HG02885 (cell line): ENCODE measurements at regions not wholly inside any gene's neighbourhood (a gene's known extent, or its start where the extent isn't known, plus 50 kb on each side); places are given as distances from the start of the nearest gene placed in this dataset.

ENCODE experiments used
- ATAC-seq: cut with Tn5 transposase; IDR thresholded peaks from one replicate; pipeline ENCODE4 v1.9.1; 2021; ENCODE audit warnings: mild to moderate bottlenecking; ENCODE audit not compliant: unreplicated experiment, poor library complexity

GRCh38 chr7:97578225-97578624, 153.7 kb upstream of the TAC1 start:
- no peak for ATAC-seq

- no peak for ATAC-seq
Observed at GRCh38 chr7:97580205-97580604, 151.7 kb upstream of the TAC1 start.

DNA sequence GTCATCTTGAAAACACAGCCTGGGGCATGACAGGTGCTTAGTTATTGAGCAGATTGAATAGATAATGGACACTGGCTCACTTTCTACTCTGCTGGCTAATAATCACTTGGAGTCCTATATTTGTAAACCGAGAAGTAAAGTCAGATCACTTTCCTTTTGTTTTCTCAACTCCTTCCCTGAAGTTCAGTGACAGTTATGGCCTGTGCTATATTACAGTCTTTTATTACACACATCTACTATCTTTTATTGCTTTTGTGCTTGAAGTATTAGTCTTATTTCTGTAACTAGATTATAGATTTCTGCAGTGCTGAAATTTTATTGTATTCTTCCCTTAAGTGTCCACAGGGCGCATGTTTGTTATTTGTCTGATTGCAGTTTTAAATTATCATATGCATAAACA, 136.4 kb upstream of the TAC1 start:
- ATAC-seq: no peak

- peak; percentile 56 for ATAC-seq
Observed at GRCh38 chr7:97601931-97602457, 129.9 kb upstream of the TAC1 start.

GRCh38 chr7:97620495-97620894, 111.4 kb upstream of the TAC1 start:
- no peak for ATAC-seq

GRCh38 chr7:97623333-97623732, 108.6 kb upstream of the TAC1 start:
- ATAC-seq: peak; percentile 96

- ATAC-seq: no peak
Observed at GRCh38 chr7:97630116-97630515, 101.8 kb upstream of the TAC1 start.

DNA sequence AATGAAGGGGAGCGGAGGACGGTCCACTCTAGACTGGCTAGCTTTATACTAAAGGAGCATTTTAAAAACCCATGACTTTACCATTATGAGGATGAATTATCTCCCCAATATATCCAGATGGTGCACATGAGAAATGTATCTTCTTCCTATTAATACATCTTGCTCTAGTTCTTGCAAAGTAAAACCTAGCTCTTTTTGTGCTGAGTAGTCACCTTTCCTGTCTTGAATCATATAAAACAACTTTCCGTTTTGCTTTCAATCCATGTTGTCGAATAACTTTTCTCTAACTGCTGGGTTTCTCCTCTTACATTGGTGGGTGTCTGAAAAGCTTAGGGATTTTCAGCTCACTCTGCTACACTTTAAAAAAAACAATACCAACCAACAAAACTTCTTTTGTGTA, 96.3 kb upstream of the TAC1 start:
- no peak for ATAC-seq

- no peak for ATAC-seq
Observed at GRCh38 chr7:97639036-97639435, 92.8 kb upstream of the TAC1 start.

GRCh38 chr7:97659363-97660045, 72.4 kb upstream of the TAC1 start:
- no peak for ATAC-seq

DNA sequence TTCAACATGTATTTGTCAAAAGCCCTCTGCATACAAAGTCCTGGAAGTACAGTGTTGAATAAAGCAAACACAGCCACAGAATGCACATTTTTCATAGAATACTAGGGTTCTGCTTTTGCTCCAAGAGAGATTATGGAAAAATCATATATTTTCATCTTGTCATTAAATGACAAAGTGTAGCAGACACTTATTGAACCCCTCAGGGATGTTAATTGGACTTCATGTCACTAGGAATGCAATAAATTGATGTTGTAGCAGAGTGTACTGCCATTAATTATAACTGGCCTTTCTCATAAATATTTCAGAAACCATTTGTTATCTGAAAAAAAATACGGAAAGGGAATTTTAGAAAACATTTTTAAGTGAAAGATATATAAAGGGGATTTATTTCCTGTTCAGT, 64.5 kb upstream of the TAC1 start:
- no peak for ATAC-seq

GRCh38 chr7:97671571-97671970, 60.3 kb upstream of the TAC1 start:
- no peak for ATAC-seq

DNA sequence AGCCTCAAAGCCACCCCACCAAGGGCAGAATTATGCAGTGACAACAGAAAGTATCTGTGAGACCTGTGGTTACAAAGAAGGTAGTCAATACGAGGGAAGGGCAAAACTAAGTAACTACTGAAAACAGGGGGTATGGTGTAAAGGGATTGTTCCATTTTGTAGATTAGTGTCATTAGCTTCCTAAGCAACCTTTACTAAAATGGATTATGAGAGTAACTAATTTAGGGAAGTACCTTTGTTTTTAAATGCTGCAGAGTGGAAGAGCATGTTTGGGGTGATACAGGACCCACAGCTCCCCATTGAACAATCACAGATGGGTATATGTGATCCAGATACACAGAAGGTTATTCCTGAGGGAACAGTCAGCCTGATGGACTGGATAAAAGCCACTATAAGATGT, 51.3 kb upstream of the TAC1 start:
- ATAC-seq: no peak
